Cerebellar nuclear complex (tissue), 1 donor: ENCODE measurements at regions not wholly inside any gene's neighbourhood (a gene's known extent, or its start where the extent isn't known, plus 50 kb on each side); places are given as distances from the start of the nearest gene placed in this dataset.

Experiments used
- DNase-seq, 2 experiments: peaks; one replicate each; lab custom pipeline; 2025; lab: John Stamatoyannopoulos, UW

DNA sequence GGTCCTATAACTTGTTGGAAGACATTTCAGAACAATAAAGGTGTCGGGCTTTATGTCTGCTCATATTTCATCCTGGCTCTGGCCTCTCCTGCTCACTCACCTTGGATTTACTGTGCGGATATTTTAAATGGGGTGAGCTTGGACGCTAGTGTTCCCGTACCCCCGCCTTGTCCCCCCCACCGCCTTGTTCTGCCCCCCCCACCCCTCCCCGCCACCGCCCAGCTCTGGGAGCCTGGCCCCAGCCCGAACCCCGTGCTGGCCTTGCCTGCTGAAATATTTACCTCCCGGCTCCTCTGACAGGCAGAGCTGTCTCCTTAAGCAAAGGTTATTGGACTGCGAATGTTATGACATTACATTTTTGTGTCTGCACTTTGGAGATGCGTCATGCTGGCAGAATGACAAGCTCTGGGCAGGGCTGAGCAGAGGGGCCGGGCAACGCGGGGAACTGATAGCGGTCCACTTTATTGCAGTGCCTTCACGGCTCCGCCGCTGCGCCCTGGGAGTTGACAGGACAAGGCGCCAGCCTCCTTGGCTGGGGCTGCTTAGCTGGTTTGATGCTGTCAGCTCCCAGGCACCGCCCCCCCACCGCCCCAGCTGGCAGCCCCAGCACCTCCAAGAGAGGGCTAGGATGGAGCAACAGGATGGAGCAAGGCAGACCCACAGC, 222.5 kb upstream of the GSE1 start:
- DNase-seq = no peak

DNA sequence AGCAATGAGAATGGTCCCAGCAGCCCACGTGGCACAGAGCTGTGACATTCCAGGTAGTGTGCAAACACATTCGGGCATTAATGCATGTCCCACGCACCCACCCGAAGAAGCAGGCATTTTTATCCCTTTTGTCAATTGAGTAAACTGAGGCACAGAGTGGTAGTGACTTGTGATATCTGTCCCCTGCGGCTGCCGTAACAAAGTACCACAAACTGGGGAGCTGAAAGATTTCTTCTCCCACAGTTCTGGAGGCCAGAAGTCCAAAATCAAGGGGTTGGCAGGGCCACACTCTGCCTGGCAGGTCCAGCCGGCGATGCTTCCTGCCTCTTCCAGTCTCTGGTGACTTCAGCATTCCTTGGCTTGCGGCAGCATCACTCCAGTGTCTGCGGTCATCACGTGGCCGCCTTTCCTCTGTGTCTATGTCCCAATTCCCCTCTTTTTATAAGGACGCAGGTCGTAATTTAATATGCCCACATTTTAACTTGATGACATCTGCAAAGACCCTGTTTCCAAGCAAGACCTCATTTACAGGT, 221.9 kb upstream of the GSE1 start:
- DNase-seq = no peak

DNA sequence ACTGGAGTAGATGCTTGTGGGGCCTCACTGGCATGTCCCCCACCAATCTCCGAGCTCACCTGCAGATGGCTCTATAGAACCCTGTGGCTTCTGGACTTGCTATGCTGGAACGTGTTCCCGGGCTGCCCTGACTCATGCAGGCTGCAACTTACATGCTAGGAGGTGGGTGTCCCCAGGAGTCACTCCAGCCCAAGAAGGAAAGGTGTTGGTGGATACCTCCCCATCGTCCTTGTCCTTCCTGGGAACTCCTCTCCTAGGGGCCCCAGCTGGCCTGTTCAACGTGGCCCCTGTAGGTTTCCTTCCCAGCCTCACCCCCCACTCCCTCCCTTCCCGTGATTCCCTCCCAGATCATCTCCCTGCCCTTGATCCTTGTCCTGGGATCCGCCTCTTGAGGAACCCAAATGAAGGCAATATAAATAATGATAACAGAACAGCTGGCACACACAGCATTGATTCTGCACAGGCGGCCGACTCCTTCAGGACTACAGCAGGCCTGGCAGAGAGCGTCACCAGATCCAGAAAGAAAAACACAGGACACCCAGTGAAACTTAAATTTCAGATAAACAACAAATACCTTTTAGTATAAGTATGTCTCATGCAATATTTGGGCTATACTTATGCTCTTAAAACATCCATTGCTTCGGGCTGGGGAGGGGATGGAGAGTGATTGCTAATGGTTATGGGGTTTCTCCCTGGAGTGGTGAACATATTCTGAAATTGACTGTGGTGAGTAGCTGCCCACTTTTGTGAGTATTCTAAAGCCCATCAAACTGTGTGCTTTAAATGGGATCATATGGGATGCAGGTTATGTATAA, 221.1 kb upstream of the GSE1 start:
- no peak for DNase-seq

DNA sequence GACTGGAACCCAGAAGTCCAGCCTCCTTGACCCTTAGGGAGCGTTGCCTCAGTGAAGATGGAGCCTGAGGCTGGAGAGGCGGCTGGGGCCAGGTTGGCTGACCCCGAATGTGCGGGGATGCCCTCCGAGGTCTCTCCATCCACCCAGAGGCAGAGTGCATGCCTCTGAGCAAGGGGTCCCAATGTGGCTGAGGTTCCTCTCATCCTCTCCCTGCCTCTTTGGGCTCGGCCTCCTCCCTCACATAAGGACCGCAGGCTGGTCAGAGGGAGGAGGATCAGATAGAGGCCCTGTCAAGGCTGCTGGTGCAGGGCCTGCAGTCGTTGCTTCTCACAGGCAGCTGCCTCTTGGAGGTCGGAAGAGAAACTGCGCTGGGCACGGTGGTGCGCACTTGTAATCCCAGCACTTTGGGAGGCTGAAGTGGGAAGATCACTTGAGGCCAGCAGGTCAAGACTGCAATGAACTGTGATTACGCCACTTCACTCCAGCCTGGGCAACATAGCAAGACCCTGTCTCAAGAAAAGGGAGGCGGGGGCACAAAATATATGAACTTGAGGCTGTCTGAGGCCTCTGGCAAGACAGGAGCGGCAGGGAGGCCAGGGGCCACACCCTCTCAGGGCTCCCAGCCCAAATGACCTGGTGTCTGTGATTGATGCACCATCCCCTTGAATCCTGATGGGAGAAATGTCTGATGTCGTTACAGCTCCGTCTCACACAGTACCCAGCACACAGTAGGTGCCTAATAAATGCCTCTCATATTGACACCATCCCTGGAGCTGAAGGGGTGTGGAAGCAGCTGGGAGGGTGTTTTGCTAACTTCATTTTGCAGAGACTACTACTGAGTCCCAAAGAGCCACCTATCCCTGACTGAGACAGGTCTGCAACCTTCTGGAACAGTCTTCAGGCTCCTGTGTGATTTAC, 220.1 kb upstream of the GSE1 start:
- DNase-seq = no peak

DNA sequence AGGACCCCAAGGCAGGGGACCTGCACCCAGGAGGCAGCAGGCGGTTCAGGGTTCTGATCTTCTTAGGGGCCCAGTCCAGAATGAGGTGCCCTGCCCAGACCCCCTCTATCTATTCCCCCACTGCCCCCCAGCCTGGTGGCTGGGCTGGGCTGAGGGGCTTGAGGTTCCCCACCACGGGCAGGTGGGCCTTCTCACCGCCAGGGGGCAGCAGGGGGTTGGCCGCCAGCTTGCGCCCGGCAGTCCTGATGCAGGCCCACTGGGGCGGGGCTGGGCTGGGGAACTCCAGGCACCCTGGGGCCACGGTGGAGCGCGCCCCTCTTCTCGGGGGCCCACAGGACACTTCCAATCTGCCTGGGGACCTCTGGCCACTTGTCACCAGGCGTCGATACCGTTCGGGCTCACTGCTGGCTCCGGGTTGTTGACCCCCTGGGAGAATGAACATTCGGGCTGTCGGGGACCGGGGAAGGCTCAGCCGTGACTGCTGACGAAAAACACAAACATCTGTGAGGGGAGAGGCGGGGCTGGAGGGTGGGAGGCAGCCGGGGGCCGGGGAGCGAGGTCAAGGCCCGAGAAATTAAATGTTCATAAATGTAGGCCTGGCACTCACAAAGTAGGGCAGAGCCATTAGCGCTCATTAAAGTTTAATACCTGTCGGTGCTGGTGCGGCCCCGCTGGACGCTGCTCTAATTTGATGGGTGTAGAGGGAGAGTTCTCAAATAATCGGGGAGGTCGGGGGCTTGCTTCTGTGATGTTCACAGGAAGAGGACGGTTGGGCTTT, 219.3 kb upstream of the GSE1 start:
- no peak for DNase-seq

DNA sequence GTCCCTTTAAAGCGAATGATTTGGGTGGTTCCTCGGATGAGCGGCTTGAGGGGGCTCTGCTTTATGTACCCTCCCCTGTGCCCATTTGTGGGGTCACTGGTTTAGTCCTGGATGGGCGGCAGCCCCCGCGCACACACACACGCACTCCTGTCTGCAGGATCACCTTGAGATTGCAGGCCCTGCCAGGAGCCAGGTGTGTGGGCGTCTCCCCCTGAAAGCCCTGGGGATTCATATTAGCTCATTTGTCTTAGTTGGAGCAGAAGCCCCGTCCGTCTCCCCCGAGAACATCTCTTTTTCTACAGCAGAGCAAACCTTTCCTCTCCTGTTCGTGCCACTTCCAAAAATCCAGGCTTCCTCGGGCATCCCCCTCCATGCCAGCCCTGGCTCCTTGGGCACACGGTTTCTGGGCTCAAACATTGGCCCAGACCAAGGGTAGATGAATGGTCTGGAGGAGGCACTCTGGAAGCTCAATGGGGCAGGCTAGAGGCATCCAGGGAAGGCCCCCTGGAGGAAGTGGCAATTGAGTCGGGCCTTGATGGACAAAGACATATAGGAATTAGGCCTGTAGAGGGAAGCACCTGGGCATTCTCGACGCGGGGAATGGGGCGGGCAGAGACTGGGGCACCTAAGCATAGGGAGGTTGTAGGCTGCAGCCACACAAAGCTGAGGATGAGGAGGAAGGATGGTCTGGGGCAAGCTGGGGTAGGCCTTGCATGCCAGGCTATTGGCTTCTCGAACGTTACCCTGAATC, 218.5 kb upstream of the GSE1 start:
- no peak for DNase-seq

DNA sequence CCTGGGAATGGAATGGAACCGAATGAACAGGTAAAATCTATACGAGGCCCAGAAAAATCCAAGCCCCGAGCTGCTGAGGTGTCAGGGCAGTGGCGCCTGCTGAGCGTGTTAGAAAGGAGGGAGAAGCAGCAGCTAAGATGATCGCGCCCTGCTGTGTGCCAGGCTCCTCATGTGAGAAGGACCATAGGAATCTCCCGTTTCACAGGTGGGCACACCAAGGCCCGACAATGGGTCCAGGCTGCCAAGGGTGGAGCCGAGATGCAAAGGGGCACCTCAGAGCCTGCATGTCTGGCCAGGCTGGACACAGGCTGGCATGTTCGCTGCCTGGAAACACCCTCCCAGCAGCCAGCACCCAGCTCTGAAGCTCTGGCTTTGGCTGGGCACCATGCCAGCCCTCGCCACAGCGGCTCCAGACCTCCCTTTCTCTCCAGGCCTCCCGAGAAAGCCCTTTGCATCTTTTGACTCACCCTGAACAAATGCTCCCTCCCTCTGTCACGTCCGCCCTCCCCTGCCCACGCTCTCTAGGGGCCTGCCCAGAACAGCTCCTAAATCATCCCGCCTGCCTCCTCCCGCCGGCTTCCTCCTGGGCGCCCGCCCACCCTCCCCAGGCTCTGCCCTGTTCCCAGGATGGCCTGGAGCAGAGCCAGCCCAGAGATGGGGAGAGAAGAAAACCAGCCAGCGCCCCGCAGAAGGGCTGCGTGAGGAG, 217.8 kb upstream of the GSE1 start:
- no peak for DNase-seq

DNA sequence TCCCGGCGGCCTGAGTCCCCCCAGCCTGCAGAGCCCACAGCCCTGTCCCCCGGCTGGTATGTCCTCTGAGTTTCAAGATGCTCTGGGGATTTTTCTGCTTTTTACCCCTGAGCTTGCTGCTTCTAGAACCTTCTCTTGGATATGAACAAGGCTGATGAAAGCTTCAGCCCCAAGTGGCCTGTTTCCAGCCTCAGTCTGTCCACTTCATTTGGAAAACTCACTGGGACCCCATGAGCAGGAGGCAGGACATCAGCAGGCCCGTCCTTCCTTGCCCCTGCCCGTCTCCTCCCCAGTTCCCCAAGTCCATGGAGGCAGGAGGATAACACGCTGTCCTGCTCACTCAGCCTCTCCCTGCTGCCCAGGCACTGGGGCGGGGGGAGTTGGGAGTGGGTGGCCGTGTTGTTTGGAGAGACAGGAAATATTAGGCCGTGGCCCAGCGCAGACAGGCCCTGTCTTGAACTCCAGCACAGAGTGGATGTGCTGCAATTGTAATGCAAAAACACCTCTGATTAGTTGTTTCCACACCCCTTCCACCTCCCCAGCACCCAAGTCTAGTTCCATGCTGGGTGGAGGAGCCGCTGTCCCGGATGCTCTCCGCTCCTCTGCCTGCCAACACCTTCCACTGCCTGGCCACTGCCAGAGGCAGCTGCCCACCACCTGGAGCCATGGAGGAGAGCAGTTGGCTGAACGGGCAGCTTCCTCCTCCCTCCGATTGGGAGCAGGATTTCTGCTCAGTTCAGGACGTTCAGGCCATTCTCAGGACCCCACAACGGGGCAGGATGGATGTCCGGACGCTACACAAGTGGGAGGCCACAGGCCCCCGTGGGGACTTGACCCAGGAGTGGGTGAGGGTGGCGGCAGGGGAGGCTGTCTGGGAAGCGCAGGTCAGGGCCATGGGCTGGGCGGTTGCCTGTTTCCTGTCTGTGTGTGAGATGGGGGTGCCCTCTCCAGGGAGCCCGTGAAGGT, 216.9 kb upstream of the GSE1 start:
- no peak for DNase-seq

DNA sequence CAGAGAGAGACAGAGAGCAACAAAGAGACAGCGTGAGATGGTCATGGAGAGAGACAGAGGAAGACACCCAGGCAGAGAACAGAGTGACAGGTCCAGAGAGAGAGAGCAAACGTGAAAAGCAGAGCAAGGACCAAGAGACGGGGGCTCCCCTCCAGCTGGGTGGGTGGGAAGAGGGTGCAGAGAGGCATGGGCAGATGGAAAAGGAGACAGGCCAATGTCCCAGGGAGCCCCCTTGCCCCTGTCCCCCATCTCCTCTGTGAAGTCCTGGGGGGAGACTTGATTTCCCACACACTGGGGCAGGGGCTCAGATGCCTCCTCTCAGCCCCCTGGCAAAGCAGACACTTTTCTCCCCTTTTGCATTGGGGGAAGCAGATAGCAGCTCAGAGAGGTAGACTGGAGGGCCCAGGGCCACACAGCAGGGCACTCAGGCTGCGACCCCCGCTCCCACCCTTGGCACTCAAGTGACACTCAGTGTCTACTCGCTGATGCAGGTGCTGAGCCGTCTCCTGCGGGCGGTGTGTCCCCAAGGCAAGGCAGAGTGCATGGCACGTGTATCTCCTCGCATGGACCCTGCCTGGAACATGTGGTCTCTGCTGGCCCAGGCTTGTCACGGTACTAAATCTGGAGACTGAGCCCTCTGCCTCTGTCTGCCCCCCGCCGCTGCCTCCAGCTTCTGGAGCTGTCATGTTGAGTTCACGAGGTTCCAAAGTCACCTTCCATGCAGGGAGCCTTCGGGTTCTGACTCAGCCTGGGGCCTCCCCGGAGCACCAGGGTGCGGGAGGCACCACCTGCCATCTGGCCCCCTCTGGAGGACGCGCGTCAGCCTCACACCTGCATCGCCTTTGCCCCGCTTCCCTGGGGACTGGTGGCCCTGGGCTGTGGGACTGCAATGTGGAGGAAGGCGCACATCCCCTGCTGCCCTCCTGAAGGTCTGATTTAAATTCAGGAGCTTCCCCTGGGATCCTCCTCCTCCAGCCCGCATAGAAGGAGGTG, 215.9 kb upstream of the GSE1 start:
- DNase-seq = no peak

DNA sequence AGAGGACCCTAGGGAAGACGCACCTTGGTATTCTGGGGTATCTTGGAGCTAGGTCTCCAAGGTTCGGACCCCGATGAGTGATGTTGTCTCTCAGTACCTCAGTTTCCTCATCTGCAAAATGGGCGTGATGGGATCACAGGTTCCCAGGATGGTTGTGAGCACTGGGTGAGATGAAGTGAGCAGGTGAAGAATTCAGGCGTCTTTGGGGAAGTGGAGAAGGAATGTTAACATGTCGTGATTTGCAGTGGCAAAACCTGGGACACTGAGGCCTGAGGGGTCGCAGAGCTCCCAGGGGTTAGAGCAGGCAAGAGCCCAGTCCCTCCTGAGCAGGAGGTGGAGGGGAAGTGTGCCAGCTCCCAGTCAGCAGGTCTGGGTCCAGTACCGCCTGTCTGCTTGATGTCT, 215.1 kb upstream of the GSE1 start:
- no peak for DNase-seq

DNA sequence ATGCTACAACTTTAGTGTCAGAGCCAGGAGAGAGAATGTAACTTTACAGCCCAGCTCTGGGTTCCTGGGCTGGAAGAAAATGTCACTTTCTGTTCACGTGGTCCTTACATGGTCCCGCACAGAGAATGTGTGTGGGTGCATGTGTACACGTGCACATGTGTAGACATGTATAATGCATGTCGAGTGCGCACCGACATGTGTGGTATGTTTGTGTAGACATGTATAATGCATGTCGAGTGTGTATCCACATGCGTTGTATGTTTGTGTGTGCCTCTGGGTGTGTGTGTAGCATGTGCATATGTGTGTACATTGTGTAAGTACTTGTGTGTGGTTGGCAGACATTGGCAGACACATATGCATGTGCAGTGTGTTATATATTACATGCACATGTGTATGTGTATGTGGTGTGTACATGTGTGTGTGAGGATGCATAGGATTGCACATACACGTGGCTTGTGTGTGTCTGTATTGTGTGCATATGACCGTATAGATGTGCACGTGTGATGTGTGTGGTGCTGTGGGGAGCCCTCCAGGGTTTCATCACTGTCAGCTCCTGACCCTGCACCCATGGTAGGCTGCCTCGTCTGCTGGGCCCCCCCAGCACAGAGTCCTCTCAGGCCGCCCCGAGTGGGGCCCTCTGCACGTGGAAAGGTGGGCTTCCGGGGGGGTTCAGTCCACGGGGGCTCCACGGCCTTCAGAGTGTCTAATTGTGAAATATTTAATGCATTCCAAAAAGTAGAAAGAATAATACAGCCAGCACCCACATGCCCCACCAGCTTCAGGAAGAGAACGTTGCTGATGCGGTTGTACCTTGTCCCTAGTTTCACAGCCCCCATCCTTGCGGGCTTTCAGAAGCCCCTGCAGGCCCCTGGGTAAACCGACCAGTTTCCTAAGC, 214.2 kb upstream of the GSE1 start:
- no peak for DNase-seq

DNA sequence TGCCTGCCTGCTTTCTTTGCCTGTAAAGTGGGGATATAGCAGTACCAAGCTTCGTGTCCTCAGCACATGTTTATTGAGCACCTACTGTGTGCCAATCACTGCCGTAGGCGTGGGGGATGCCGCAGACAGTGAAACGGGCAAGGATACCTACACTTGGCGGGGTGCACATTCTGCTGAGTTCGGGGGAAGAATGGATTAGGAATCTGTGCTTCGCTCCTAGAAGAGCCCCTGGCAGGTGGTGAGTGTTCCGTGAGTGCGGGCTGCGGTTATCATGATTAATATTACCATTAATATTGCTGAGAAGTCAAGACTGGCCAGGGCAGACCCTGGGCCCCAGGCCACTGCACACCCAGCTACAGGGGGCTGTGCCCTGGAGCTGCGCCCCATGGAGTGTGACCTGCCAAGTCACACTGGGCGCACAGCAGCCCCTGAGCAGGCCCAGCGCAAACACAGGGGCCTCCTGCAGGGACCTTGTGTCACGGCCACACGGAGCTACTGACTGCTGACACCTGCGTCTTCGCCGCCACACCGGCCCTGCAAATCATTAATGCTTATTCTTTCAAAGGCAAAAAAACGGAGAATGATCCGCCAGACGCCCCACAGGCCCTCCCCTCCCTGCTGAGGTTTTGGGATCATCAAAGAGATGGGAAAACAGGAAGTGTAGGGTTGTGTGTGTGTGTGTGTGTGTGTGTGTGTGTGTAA, 213.4 kb upstream of the GSE1 start:
- DNase-seq = no peak

DNA sequence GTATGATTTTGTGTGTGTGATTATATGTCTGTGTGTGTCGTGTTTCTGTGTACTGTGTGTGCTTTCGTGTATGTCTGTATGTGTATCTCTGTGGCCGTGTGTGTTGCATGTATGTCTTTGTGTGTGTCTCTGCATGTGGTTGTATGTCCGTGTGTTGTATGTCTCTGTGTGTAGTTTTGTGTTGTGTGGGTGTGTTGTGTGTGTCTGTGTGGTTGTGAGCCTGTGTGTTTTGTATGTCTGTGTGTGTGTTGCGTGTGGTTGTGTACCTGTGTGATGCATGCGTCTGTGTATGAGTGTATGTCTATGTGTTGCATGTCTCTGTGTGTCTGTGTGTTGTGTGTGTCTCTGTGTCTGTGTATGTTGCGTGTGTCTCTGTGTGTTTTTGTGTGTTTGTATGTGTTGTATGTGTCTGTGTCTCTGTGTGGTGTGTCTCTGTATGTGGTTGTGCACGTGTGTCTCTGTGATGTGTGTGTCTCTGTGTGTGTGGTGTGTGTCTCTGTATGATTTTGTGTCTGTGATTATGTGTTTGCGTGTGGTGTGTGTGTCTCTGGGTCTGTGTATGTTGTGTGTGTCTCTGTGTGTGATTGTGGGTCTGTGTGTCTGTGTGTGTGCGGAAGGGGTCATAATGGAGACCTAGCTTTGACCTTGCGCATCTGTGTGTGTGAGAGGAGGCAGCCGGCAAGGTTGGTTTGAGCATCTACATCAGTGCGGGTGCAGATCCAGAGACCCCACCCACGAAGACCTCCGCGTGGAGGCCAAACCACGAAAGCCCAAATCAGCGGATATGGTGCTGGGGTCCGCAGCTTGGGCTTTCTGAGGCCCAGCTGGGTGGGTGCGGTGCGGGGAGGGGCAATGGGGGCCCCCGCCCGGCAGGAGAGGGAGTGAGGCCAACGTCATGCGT, 212.6 kb upstream of the GSE1 start:
- no peak for DNase-seq

DNA sequence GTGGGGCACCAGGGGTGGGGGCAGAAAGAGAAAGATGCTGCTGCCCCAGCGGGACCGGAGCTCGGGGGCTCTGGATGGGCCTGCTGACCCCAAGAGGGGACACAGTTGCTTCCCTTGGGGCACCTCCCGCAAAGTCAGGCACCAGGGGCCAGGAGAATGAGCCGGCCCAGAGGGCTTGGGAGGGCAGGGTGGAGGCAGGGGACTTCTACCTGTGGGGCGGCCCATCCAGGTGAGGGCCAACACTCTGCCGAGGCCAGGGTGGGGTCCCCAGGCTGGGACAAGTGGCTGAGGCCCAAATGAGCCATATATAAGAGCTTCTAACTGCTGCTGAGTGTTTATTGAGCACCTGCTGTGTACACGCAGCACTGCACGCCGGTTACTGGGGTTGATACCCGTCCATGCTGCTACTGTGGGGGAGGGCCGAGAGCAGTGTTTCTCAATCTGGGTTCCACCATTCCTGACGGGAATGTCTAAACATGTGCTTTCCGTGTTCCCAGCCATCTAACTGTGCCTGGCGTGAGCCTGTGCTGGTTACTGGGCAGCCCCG, 211.7 kb upstream of the GSE1 start:
- DNase-seq = no peak
